GM21723 (cell line): ENCODE measurements at regions not wholly inside any gene's neighbourhood (a gene's known extent, or its start where the extent isn't known, plus 50 kb on each side); places are given as distances from the start of the nearest gene placed in this dataset.
A peak's percentile ranks its signal among the peaks of the same experiment; 100 is the strongest.
"Not testable (repeated sequence)": the region's sequence is repeated elsewhere in the genome, so short reads cannot be mapped to it uniquely, and the experiment has no call there.

Experiments used
- ATAC-seq: cut with Tn5 transposase; IDR thresholded peaks from one replicate; pipeline ENCODE4 v1.9.1; 2021; ENCODE audit warnings: mild to moderate bottlenecking, moderate library complexity; ENCODE audit not compliant: unreplicated experiment

- ATAC-seq = no peak
These were observed 88.2 kb upstream of the TMEM18 start for GRCh38 chr2:765369-765768.

- ATAC-seq = no peak
These were observed 86.7 kb upstream of the TMEM18 start for GRCh38 chr2:763766-764525.

DNA sequence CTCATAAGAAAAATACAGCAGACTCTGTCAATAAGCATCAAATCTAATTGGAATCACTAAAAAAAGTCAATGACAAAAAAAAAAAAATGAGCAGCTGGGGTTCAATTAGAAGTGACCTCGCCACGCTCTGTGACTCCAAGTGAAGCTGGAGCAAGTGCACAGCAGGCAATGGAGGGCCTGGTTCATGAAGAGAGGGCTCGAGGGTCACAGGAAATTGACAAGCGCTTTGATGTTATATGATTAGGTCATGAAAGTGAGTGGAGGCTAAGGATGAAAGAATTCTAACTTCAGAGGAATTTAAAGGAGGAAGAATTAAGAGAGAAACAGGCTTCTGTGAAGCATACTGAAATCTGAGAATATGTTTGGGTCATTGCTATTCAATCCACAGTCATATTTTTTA, 85.4 kb upstream of the TMEM18 start:
- no peak for ATAC-seq

DNA sequence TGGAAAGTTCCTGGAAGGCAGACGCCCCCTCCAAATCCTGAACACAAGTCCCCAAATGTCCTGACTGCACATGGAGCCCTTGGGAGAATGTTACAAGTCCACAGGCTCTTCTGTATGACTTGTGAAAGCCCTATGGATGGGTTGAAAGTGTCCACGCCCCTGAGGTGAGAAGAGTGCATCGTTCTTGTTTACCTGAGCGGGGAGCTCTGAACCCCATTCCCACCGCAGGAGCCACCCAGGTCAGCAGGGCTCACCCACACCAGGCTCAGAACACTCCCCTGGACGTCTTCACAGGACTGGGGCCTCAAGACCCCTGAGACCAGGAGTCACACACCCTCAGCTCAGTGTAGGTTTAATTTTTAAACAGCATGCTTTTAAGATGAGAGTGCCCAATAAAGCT, 84.2 kb upstream of the TMEM18 start:
- ATAC-seq = no peak

DNA sequence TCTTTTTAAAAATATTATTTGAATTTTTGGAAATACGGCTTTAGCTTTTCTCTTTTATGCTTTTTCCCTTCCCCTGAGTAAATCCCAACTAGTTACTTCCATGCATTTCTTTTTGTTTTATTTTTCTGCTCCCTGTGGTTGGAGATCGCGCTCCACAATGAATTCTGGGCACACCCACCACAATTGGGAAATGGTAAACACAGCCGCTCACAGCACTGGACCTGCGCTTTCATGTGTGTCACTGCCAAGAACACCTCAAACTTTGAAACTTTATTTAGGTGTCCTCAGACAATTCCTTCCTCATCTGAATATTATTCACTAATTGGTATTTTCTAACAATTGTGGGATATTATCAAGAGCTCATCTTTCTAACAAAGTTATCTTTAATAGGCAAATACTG, 82.8 kb upstream of the TMEM18 start:
- no peak for ATAC-seq

DNA sequence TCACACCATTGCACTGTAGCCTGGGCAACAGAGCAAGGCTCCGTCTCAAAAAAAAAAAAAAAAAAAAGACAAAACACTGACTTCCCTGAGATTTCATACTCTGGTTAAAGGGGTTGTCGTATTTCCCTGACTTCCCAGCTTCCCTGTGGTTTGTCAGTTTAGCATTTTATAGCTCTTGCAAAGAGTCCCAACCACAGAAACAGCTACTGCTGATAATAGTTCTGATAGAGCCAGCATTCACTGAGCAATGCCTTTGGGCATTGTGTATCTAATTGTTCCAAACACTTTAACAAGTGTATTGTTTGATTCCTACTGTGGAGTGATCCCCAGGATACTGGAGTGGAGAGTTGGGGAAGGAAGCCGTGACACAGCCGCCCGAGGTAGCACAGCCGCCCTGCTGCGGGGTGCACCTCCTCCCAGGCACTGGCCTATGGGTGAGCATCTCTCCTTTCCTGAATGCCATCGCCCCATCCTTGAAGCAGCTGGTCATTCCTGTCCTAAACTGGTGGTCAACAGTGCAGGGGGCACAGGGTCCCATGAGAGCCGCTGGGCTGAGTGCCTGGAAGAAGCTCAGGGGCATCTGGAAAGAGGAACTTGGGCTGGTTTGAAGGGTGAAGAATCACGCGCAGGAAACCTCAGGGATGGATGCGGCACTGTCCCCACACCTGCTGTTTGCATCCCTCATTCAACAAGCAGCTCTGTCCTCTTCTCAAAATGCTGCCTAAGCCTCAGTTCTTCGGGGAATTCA, 81.0 kb upstream of the TMEM18 start:
- ATAC-seq = no peak

DNA sequence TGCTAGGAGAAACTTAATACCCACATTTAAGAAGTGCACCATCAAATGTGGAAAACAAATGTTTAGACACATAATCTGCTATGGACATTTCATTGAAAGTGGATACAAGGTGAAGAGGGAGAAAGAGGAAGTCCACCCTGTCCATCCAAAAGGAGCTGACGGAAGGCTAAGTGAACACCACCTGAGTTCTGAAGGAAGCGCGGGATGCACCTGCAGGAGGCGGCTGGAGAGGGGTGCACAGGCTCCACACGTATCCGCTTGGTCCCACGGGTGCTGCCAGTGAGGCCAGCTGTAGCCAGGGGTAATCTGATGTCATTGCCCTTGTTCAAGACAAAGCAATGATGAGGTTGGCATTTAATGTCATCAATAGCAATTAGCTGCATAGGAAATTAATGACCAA, 75.9 kb upstream of the TMEM18 start:
- ATAC-seq = no peak

DNA sequence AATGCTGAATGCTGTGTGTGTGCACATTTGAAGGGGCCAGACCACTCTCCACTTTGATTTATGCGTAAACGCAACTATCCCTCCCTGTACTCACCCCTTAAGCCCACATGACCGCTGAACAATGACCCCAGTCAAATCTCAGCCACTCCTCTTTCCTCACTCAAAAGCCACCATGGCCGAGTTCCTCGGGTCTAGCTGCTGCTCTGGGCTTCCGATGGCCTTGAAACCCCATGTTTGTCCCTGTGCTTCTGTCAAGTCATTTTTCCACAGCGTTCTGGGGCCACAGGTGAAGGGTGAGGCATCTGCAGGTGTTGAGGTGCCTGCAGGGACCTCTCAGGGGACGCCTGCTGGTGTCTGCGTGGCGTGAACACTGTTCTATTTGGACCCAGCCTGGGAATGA, 74.3 kb upstream of the TMEM18 start:
- no peak for ATAC-seq

GRCh38 chr2:750628-751027, 73.4 kb upstream of the TMEM18 start:
- no peak for ATAC-seq

DNA sequence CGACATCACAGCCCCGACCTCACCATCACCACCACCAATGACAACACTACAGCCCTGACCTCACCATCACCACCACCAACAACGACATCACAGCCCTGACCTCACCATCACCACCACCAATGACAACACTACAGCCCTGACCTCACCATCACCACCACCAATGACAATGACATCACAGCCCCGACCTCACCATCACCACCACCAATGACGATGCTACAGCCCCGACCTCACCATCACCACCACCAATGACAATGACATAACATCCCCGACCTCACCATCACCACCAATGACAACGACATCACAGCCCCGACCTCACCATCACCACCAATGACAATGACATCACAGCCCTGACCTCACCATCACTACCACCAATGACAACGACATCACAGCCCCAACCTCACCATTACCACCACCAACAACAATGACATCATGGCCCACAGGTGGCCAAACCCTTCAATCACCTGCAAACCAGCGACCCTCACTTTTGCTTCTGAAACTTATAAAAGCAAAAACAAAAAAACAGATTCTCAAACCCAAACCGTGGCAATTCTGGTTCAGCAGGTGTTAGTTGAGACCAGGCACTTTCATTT, 70.7 kb upstream of the TMEM18 start:
- no peak for ATAC-seq

DNA sequence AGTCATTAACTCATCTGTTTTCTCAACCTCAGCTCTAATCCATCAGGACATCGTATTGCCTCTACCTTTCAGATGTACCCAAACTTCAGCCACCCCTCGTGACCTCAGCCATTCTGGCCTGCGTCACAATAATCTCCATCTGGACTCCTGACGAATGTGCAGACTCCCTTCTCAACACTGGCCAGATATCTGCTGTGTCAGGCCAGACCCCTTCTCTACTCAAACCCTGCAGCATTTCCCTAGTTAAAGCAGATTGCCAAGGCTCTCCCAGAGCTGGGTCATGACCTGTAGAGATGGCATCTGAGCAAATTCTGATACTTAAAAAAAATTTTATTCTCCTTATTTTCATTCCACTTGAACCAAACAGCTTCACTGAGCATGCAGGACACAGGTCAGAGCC, 69.5 kb upstream of the TMEM18 start:
- no peak for ATAC-seq

GRCh38 chr2:744088-744487, 66.9 kb upstream of the TMEM18 start:
- no peak for ATAC-seq

DNA sequence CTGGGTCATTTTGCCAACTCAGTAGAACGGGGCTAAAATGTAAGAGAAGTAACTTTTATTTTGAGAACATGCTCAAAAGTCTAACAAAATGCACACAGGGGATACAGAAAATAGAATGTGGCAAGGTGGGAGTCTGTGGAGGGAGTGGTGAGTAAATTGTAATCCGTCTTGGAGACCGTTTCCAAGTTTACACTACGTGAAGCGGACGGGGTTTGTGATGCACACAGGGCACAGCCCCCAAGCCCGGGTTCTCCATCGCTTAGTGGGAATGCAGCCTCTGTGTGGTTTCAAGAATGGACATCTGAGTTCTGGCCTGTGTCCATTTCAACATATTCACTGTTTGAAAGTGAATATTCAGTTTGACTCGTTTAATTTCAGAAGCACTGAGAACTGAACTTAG, 65.0 kb upstream of the TMEM18 start:
- no peak for ATAC-seq

GRCh38 chr2:741195-741496, 63.9 kb upstream of the TMEM18 start:
- ATAC-seq = no peak

DNA sequence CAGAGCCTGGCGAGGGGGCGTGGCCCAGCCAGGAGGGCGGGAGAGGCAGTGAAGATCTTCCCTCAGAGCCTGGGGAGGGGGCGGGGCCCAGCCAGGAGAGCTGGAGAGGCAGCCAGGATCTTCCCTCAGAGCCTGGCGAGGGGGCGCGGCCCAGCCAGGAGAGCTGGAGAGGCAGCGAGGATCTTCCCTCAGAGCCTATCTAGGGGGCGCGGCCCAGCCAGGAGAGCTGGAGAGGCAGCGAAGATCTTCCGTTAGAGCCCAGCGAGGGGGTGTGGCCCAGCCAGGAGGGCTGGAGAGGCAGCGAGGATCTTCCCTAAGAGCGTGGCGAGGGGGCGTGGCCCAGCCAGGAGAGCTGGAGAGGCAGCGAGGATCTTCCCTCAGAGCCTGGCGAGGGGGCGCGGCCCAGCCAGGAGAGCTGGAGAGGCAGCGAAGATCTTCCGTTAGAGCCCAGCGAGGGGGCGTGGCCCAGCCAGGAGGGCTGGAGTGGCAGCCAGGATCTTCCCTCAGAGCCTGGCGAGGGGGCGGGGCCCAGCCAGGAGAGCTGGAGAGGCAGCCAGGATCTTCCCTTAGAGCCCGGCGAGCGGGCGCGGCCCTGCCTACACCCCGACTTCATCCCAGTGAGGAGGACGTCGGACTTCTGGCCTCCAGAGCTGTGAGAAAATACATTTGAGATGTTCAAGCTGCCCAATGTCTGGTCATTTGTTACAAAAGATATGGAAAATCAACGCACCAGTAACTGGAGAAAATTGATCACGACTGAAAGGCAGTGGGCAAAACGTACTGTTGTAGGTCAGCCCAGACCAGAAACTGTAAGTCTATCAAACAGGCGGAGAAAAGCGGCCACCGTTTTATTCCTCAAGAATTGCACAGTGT, 63.4 kb upstream of the TMEM18 start:
- ATAC-seq = peak; percentile 68

GRCh38 chr2:739864-740321, 62.7 kb upstream of the TMEM18 start:
- not testable (repeated sequence) for ATAC-seq

DNA sequence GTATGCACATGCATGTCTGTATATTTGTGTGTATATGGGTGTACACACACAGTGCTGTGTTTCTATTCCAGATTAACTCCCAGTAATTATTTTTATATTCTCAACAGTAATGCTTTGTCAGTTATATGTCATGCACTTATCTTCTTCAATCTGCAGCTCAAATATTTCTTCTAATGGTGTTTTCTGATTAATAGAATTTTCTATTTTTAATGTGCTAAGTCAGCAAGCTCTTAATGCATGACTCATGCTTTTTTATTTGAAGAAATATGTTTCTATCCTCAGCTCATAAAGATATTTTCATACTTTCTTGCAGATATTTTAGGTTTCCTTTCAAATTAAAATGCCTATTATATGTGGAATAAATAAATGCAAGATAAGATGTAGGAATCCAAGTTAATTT, 59.7 kb upstream of the TMEM18 start:
- ATAC-seq = no peak

DNA sequence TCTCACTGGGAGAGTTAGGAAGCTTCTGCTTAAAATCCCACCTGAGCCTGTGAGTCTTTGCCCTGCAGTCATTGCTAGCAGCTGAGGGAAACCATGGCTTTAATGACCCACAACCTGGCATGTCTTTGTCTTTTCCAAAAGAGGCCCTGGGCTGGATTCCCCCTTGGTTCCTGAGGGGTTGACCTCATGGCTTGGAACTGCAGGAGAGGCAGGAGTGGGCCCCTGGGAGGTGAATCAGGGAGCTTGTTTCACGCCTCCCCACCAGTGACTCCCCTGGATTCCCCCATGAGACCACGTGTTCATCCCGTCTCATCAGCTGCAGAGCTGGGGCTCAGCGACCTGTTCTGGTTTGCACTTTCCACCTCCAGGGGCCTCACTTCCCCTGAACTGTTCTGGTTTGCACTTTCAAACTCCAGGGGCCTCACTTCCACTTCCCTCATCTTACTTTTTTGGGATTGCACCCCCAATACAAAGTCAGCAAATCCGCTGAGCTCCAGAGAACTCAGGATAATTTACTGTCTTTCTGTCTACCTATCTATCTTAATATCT, 58.5 kb upstream of the TMEM18 start:
- peak; percentile 74 for ATAC-seq

- no peak for ATAC-seq
These were observed 57.3 kb upstream of the TMEM18 start for GRCh38 chr2:734496-734895.

GRCh38 chr2:733495-733894, 56.3 kb upstream of the TMEM18 start:
- ATAC-seq = no peak

DNA sequence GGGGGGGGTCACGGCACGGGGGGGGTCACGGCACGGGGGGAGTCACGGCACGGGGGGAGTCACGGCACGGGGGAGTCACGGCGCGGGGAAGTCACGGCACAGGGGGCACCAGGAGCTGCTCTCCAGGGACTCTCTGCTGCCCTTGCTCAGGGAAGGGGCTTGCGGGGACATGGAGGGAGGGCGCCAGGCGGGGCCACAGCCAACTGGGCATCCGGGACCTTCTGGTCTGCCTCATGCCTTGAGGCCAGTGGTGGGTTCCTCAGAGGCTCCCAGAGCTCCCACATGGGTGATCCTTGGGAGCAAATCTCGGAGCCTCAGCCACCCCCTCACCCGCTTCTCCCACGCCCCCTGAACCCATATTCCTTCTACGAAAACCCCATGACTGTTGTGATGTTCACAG, 55.8 kb upstream of the TMEM18 start:
- no peak for ATAC-seq
